GM06990 (cell line): ENCODE measurements at regions not wholly inside any gene's neighbourhood (a gene's known extent, or its start where the extent isn't known, plus 50 kb on each side); places are given as distances from the start of the nearest gene placed in this dataset.

ENCODE experiments used
- DNase-seq: peaks from one replicate; pipeline ENCODE4 v3.0.0-alpha.2; 2011; ENCODE audit not compliant: insufficient read length; ENCODE audit errors: extremely low read depth
- H3K27me3 ChIP-seq: replicated peaks from 2 replicates; pipeline ENCODE4 v1.6.0; 2011; ENCODE audit warnings: low read length; ENCODE audit not compliant: control insufficient read depth, insufficient read depth
- H3K36me3 ChIP-seq: 2 replicates; pipeline ENCODE4 v1.5.1; 2011; ENCODE audit warnings: low read length; ENCODE audit not compliant: control insufficient read depth, insufficient read depth
- H3K4me3 ChIP-seq: replicated peaks from 2 replicates; pipeline ENCODE4 v1.5.1; 2011; ENCODE audit warnings: low read depth, mild to moderate bottlenecking, control low read depth, low read length
- CTCF ChIP-seq: IDR thresholded peaks from 2 replicates; pipeline ENCODE4 v1.5.1; 2011; ENCODE audit warnings: low read length, control low read depth, mild to moderate bottlenecking, inconsistent platforms; ENCODE audit not compliant: insufficient read depth, poor library complexity, severe bottlenecking

GRCh38 chr7:10418985-10419384 lies 554.7 kb upstream of the PHF14 start:
- DNase-seq, result no peak
- Histone ChIP-seq H3K27me3 (no peaks in the 10 kb centered on the region), H3K4me3 (no peak overlapping the region), H3K36me3 (no peaks in the 10 kb centered on the region)
- TF ChIP-seq CTCF, result no peak

- no peaks in the 10 kb centered on the region for H3K27me3 ChIP-seq
- TF ChIP-seq CTCF, result no peak
- DNase-seq, result no peak
- H3K4me3 ChIP-seq, result no peak overlapping the region
- H3K36me3 ChIP-seq, result no peaks in the 10 kb centered on the region
Measured at GRCh38 chr7:10429031-10429430, 544.6 kb upstream of the PHF14 start.

GRCh38 chr7:10429511-10429910 lies 544.2 kb upstream of the PHF14 start:
- Histone ChIP-seq H3K4me3 (no peak overlapping the region), H3K36me3 (no peaks in the 10 kb centered on the region), H3K27me3 (no peaks in the 10 kb centered on the region)
- no peak for DNase-seq
- no peak for TF ChIP-seq CTCF

GRCh38 chr7:10436302-10436701 lies 537.4 kb upstream of the PHF14 start:
- TF ChIP-seq CTCF, result no peak
- H3K4me3 ChIP-seq, result no peak overlapping the region
- no peaks in the 10 kb centered on the region for H3K27me3 ChIP-seq
- no peak for DNase-seq
- no peaks in the 10 kb centered on the region for H3K36me3 ChIP-seq

- DNase-seq, result no peak
- TF ChIP-seq CTCF, result no peak
- H3K4me3 ChIP-seq, result no peak overlapping the region
- H3K36me3 ChIP-seq, result no peaks in the 10 kb centered on the region
- H3K27me3 ChIP-seq, result no peaks in the 10 kb centered on the region
Measured at GRCh38 chr7:10439027-10439426, 534.6 kb upstream of the PHF14 start.

GRCh38 chr7:10455936-10456335 lies 517.7 kb upstream of the PHF14 start:
- Histone ChIP-seq H3K36me3 (no peaks in the 10 kb centered on the region), H3K4me3 (no peak overlapping the region), H3K27me3 (no peaks in the 10 kb centered on the region)
- no peak for DNase-seq
- no peak for TF ChIP-seq CTCF
